ENCODE measurements at regions not wholly inside any gene's neighbourhood (a gene's known extent, or its start where the extent isn't known, plus 50 kb on each side); places are given as distances from the start of the nearest gene placed in this dataset.
"Not testable (repeated sequence)": the region's sequence is repeated elsewhere in the genome, so short reads cannot be mapped to it uniquely, and the experiment has no call there.

DNA sequence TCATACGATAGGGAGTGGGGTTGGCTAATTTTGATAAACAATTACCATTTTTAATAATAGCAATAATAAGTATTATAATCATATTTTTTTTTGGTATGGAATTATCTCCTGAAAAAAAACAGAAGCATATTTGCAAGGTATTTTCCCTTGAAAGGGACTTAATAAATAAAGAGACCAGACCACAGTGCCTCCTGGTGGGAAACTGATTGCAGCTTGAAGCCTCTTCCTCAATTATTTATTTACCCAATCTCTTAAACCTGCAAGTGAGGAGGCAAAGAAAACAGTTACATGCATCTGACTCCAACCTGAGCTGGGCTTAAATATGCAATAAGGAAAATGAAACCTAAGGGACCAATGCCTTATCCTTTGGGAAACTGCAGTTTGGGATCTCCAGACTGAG is 388.1 kb upstream of the ACO1 start:
- in situ Hi-C loops (cut with MboI; ENCODE audit: low pct_unique_long_range_greater_than_20kb, low sequenced_read_pairs): no loop called here
- DNase-seq: peak; percentile 8

DNA sequence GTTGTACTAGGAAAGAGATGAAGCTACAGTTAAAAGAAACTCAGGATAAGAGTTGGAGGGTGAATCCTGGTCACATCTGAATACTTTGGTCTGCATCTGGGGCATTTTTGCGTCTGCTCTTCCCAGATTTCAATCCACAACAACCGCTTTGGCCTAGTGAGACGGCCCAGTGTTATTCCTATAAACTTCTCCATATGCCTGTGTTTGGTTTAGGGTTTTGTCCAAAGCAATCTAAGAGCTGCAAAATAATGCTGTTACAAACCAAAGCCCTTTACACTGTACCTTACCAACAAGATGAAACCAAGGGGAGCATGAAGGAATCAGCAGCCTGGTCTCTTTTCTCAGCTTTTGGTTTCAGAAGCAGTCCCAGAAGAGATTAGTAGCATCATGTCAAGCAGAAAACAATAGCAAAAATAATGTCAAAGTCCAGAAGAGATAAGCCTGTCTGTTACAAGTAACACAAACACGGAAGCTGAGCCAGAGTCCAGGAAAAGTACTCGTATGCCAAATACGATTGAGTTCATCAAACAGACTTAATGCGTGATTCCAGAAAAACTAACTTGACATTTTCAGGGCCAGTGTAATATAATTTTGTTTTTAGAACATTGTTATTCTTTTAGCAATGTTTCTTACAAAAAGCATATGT is 379.9 kb upstream of the ACO1 start:
- DNase-seq: no peak
- in situ Hi-C loops (cut with MboI; ENCODE audit: low pct_unique_long_range_greater_than_20kb, low sequenced_read_pairs): no loop called here

DNA sequence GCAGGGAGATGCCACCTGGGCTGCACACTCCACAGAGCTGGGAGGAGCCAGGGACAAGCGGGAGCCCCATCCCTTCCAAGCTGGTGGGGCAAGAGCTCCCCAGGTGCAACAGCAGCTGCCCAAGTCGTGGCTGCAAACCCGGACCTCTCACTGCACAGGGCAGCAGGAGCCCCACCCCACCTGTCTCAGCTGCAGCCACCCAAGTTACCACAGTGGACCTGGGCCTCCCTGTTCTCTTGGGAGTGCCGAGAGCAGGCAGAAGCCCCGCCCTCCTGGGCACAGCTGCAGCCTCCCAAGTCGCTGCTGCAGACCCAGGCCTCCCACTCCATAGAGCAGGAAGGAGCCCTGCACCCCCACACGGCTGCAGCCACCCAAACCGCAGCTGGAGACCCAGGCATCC is 374.1 kb upstream of the ACO1 start:
- no peak for DNase-seq
- in situ Hi-C loops (cut with MboI; ENCODE audit: low pct_unique_long_range_greater_than_20kb, low sequenced_read_pairs): no loop called here

DNA sequence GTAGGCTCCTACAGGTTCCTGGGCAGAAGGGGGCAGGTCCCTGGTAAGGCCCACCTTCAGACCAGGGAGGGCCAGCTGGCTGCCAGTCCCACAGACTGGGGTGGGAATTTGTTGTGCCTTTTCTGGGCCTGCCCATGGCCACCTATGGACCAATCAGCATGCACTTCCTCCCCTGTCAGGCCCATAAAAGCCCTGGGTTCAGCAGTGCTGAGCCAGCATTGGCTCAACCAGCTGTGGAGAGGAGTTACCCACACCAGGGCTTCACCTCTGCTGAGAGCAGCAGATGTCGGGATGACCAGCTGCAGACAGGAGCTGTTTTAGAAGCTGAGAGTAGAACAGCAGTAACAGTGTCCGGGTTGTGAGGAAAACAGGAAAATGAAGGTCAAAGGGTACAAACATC is 373.4 kb upstream of the ACO1 start:
- in situ Hi-C loops (cut with MboI; ENCODE audit: low pct_unique_long_range_greater_than_20kb, low sequenced_read_pairs): no loop called here
- no peak for DNase-seq

DNA sequence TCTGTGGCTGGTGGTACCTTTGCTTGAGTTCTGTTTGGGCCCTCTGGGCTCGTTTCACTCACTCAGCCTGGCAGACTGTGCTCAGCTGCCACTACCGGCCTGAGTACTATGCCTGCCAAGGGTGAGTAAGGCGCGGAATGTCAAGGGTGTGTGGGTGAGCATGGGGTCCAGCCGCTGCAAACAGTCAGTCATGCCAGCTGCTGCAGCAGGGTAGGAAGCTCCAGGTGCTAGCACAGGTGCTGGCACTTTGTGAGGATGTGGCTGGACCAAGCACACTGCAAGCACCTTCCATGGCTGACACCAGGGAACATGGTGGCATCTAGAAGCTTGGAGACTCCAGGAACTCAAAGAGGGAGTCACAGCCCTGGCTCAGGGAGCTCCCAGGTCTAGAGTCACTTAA is 368.6 kb upstream of the ACO1 start:
- DNase-seq: no peak
- in situ Hi-C loops (cut with MboI; ENCODE audit: low pct_unique_long_range_greater_than_20kb, low sequenced_read_pairs): no loop called here

DNA sequence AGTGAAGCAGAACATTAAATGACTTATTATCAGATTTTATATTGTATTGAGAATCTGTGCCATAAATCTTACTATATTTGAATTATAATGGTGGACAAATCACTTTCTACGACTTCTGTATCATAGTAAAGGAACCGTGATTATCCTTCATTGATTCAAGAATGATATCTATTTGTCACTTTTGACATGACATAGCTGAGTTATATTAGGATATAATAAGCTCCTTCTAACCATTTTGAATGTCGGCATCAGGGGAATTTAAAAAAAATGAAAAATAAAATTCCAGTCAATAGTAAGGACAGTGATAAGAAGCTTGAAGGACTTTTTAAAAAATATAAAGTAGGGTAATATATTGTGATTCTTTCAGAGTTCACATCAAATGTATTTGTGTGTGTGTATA is 338.9 kb upstream of the ACO1 start:
- DNase-seq: no peak
- in situ Hi-C loops (cut with MboI; ENCODE audit: low pct_unique_long_range_greater_than_20kb, low sequenced_read_pairs): no loop called here

DNA sequence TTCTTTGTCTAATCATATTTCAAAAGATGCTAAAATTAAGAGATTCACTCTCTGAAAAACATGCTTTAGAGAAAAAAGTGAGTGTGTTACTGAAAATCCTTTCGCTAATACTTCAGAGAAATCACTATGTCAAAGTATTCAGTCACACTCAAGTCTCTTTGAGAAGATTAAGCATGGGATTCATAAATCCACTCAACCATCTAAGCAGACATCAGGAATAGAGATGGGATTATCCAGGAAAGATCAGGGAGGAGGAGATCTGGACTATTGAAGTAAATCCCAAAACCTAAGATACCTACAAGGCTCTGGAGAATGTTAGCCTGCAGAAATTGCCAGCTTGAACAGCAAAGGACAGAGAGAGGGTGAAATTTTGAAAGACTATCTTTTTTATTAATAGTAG is 317.2 kb upstream of the ACO1 start:
- in situ Hi-C loops (cut with MboI; ENCODE audit: low pct_unique_long_range_greater_than_20kb, low sequenced_read_pairs): no loop called here
- no peak for DNase-seq

DNA sequence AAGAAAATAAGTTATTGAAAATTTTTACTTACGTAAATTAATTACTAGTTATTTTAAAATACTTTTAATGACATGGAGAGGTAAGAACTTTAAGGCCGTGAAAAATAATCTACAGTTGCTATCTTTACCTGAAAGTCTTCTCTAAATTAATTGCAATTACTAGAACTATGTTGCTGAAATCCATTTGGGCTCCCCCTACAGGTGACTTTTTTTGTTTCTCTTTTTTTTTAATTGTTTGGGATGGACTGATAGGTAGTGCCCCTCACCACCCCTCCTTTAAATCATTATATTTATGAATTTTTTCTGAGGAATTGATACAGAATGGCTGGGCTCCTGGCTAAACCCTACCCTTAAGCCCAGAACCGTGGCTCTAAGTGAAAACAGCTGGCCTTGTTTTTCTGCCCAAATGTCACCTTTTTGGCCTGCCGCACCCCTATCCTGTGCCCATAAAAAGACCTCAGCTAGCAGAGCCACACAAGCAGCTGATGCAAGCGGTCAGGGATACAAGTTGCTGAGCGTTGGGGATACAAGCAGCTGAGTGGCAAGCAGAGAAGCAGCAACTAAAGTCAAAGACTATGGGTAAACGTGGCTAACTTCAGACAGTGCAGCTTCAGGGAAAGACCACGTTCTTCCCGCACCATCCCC is 315.2 kb upstream of the ACO1 start:
- in situ Hi-C loops (cut with MboI; ENCODE audit: low pct_unique_long_range_greater_than_20kb, low sequenced_read_pairs): no loop called here
- DNase-seq: peak; percentile 9

DNA sequence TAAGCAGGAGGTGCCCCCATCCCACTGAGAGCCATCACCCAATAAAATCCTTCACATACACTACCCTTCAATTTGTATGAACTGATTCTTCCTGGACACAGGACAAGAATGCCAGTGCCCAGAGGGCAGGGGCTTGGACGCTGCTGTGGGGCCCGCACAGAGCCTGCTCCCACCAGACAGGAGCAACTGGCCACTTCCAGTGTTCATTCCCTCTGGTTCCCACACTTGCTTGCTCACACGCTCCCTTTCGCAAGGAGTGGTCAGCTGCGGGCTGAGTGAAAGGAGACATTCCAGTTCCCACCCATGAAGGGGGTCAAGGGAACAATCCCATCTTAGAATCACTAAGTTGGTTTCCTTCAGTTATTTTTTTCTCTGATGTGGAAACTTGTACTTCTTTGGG is 314.5 kb upstream of the ACO1 start:
- in situ Hi-C loops (cut with MboI; ENCODE audit: low pct_unique_long_range_greater_than_20kb, low sequenced_read_pairs): no loop called here
- DNase-seq: no peak

DNA sequence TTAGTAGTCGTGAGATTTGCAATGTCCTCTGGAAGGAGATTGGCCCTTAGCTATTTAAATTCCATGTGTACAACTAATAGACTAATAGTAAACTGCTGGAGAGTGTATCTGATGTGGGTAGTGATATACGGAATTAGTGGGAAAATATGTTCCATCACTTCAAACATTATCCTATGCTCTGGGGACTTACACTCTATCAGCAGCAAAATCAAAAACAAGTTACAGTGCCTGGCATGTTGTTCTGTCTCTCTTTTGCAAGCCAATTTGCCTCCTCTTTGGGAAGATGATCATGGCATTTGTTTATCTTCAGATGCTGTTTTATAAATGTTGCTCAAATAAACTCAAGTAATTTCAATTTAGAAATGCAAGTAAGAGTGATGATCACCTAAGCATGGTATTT is 311.9 kb upstream of the ACO1 start:
- no peak for DNase-seq
- in situ Hi-C loops (cut with MboI; ENCODE audit: low pct_unique_long_range_greater_than_20kb, low sequenced_read_pairs): no loop called here

DNA sequence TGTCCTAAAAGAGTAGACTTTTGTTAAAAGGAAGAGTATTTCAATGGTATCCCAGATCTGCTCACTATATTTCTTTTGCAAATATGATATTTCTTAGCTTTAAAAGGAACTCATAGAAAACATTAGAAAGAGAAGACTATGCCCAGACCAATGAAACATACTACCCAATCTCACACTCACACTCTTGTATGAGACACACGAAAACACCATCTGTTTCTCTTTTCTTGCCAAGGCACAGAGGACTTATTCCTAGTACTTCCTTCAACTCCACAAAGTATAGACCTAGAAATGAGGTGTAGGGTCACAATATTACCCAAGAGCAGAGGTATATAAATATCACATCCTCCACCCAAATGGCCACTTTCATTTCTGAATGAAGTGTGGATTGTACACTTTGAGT is 292.4 kb upstream of the ACO1 start:
- in situ Hi-C loops (cut with MboI; ENCODE audit: low pct_unique_long_range_greater_than_20kb, low sequenced_read_pairs): no loop called here
- no peak for DNase-seq

DNA sequence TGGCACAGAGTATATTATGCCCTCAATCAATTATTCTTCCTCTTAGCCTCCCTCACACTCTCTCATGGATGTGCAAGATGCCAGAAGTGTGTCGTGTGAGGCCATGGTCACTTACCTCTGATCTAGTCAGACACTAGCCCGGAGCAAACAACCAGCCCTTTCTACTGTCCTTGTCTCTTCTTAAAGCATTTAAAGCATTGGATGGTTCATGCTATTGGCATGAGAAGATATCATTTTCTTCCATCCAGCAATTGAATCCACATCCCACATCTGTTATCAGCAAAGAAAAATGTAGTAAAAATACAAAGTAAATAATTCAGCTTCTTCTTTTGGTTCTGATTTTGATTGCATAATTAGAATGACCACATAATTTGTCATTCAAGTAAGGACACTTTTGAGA is 267.2 kb upstream of the ACO1 start:
- in situ Hi-C loops (cut with MboI; ENCODE audit: low pct_unique_long_range_greater_than_20kb, low sequenced_read_pairs): no loop called here

DNA sequence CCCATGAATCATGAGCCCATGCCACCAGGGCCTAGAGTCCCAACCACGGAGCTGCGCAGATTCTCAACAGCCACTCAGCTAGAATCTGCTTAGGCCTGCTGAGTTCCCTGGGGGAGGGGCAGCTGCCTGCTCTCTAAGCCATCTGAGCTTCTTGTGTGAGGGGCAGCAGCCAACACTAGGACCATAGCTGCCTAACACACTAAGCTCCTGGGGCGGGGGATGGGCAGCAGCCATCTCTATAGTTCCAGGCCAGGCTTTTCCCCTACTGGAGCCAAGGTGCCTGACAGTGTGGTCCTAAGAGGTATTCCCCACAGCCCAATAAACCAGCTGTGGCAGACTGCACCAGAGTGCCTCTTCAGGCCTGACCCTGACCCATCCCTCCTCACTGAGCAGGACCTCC is 255.9 kb upstream of the ACO1 start:
- no peak for DNase-seq
- in situ Hi-C loops (cut with MboI; ENCODE audit: low pct_unique_long_range_greater_than_20kb, low sequenced_read_pairs): no loop called here

More for the DNA sequence above, 267.2 kb upstream of the ACO1 start:
- no peak for DNase-seq

DNA sequence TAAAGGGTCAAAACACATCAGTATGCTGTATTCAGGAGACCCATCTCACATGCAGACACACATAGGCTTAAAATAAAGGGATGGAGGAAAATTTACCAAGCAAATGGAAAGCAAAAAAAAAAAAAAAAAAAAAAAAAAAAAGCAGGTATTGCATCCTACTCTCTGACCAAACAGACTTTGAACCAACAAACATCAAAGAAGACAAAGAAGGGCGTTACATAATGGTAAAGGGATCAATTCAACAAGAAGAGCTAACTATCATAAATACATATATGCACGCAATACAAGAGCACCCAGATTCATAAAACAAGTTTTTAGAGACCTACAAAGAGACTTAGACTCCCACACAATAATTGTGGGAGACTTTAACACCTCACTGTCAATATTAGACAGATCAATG is 253.7 kb upstream of the ACO1 start:
- in situ Hi-C loops (cut with MboI; ENCODE audit: low pct_unique_long_range_greater_than_20kb, low sequenced_read_pairs); DNase-seq: not testable (repeated sequence)

DNA sequence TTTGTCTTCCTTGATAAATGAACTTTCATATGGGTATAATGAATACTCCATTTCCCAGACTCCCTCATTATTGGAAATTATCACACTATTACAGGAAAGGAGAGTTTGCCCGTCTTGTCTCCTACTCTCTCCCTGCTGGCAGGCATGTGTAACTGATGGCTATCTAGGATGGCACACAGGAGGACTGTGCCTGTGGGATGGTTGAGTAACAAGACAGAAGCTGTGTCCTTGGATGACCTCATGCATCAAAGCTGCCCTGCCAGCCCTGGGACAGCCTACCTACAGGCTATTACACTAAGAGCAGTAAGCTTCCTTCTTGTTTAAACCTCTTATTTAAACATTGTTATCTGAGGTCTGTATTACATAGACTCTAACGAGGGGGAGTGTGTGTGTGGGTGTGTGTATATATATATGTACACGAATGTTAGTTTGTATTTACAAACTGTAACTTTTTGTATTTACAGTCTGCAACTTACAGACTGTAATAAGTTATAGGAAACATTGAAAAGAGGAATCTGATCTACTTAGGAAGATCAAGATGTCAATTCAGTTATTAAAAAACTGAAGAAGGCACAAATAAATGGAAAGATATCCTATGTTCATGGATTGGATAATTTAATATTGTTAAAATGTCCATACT is 247.6 kb upstream of the ACO1 start:
- in situ Hi-C loops (cut with MboI; ENCODE audit: low pct_unique_long_range_greater_than_20kb, low sequenced_read_pairs): no loop called here
- no peak for DNase-seq

DNA sequence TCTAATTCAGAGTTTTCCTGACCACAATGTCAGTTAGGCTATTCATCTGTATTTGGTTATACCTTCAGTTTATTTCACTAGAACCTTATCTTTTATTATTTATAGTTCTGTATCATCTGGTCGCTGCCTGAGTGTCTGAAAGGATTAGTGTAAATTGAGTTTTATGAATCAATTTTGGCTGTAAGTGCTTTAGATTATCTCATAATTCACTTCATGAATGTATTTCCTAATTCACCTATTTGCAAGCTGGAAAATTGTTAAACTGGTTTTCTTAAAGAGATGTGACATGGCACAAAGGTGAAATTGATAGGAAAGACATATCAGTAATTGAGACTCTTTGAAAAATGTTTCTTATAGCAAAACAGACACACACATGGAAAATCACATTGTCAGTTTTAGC is 242.4 kb upstream of the ACO1 start:
- no peak for DNase-seq

DNA sequence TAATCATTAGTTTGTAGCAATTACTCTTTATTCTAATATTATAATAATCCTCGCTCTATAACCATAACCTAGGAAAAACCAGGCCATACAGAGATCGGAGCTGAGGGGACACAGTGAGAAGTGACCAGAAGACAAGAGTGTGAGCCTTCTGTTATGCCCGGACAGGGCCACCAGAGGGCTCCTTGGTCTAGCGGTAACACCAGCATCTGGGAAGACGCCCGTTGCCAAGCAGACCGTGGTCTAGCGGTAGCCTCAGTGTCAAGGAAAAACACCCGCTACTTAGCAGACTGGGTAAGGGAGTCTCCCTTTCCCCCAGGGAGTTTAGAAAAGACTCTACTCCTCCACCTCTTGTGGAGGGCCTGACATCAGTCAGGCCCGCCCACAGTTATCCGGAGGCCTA is 235.9 kb upstream of the ACO1 start:
- in situ Hi-C loops (cut with MboI; ENCODE audit: low pct_unique_long_range_greater_than_20kb, low sequenced_read_pairs); DNase-seq: not testable (repeated sequence)

More for the DNA sequence above, 242.4 kb upstream of the ACO1 start:
- in situ Hi-C loops (cut with MboI; ENCODE audit: low pct_unique_long_range_greater_than_20kb, low sequenced_read_pairs): no loop called here

DNA sequence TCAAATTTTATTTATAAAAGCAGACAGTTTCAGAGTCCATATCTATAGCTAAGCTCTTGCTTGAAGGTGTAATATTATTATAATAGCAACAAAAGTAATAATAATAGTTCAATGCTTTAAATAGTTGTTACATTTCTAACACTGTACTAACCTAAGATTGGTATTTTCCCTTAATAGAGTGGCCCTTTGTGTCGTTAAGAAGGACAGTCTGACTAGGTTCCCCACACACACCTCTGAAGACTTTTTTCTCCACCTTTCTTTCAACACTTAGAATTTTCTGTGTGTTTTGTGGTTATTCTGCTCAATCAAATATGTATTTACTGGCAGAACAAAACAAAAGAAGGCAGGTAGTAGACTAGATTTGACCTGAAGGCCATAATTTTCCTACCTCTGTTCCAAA is 223.2 kb upstream of the ACO1 start:
- in situ Hi-C loops (cut with MboI; ENCODE audit: low pct_unique_long_range_greater_than_20kb, low sequenced_read_pairs): no loop called here
- no peak for DNase-seq

DNA sequence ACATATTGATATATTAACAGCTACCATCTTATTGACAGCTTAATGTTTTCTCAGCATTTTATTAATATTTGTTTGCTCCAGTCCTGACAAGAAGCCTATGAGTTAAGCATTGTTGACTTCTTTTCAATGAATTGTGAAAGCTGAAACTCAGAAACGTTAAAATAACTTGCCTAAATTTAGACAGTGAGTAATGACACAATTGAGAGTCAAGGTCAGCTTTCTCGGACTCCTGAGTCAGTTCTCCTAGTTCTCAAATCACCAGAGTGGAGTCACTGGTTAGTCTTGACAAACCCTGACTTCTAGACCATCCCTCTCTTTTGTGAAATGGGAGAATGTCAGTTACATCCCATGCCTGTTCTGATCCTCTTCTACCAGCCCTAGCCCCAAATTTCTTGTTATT is 222.7 kb upstream of the ACO1 start:
- in situ Hi-C loops (cut with MboI; ENCODE audit: low pct_unique_long_range_greater_than_20kb, low sequenced_read_pairs): no loop called here
- DNase-seq: no peak

DNA sequence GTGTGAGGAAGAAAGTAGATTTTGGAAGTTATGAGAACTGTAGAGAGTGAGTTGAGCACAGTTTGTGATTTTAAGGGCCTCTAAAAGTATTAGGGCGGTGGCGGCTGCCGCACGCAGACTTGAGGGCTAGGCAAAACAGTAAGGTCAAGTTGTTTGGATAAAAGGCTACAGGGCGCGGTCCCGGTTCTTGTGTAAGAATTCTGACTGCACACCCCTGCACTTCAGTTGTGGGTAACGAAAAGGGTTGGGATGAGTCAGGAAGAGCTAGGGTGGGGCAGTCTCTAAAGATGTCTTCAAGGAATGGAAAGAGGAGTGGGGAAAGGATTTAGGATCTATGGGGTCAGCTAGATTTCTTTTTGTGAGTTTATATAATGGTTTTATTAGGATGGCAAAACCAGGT is 218.1 kb upstream of the ACO1 start:
- DNase-seq; in situ Hi-C loops (cut with MboI; ENCODE audit: low pct_unique_long_range_greater_than_20kb, low sequenced_read_pairs): not testable (repeated sequence)

DNA sequence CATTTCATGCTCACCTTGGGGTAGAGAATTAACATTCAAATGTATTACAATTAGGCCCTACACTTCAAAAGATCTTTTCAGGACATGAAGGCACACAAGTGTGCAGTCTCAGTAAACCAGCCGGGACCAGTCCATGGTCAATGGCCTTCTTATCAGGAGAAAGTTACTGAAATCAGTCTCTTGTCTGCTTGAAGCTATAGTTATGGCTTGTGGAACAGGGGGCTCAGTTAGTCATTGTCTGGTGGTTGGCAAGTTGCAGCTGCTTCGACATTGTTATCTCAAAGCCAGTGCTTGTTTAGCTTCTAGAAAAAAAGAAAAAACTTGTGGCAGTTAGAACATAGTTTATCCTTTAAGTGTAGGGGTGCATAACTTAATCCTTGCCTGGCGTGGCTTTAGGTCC is 213.1 kb upstream of the ACO1 start:
- no peak for DNase-seq
- in situ Hi-C loops (cut with MboI; ENCODE audit: low pct_unique_long_range_greater_than_20kb, low sequenced_read_pairs): no loop called here
